ENCODE measurements at regions not wholly inside any gene's neighbourhood (a gene's known extent, or its start where the extent isn't known, plus 50 kb on each side); places are given as distances from the start of the nearest gene placed in this dataset.

GRCh38 chr14:98822917-98823316 lies 449.1 kb downstream of the BCL11B start:
- DNase-seq (ENCODE audit: low read depth) = no peak

DNA sequence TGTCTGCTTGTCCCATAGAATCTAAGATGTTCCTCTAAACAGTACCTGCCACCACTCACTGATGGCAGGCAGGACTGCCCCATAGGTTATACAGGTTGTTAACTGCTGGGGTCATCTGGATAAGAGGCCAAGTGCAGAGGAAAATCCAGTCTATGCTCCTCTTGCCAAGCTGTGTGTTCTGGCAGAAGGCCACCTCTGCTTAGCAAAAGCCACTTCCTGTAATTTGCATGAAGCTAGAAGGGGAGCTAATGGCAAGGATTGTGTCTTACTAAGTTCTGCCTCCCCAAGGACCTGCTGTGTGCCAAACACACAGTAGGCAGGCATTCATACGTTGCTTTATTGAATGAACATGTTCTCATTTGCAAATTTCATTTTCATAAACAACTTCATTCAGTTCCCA lies 445.4 kb downstream of the BCL11B start:
- DNase-seq (ENCODE audit: low read depth) = no peak

DNA sequence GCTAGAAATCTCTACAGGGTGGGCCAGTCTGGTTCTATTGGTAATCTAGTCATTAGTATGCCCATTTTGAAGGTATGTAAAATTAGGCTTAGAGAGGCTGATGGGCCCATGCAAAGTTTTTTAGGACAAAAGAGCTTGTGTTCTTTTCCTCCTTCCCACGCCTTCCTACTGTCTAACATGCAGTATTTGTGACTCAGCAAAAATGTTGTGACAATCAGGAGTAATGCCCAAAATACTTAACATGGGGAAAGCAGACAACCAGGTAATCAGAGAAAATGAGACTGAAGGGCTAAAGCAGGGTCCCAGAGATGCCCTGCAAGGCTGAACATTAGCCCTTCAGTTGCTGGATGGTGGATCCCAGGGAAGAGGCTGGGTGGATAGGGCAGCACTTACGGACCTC lies 437.9 kb downstream of the BCL11B start:
- no peak for DNase-seq (ENCODE audit: low read depth)

DNA sequence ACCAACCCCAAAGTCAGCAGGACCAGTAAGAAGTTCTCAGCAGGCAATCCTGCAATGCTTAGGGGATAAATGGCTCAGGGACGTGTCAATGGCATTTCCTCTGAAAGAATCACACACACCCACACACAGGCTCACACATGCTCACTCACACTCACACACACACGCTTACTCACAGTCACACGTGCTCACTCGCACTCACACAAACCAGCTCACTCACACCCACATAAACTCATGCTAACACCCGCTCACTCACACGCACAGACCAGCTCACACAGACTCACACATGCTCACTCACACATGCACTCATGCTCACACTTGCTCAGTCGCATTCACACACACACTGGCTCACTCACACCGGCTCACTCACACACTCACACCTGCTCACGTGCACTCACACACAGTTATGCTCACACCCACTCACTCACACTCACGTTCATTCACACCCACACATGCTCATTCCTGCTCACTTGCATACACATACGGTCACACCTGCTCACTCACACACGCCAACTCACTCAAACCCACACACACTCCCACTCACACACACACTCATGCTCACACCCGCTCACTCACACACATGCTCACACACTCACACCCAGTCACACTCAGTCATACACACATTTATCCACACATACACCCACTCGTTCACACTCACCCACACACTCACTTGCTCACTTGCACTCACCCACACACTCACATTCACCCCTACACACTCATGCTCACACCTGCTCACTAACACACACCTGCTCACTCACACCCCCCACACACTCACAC lies 436.8 kb downstream of the BCL11B start:
- DNase-seq (ENCODE audit: low read depth) = no peak

DNA sequence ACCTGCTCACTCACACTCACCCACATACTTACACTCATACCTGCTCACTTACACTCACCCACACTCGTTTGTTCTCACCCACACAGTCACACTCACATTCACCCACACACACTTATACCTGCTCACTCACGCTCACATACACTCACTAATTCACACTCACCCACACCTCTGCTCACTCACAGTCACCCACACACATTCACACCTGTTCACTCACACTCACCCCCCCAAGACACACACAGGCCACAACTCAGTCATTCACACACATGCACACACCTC lies 436.2 kb downstream of the BCL11B start:
- DNase-seq (ENCODE audit: low read depth) = no peak

GRCh38 chr14:98840091-98840490 lies 431.9 kb downstream of the BCL11B start:
- no peak for DNase-seq (ENCODE audit: low read depth)

DNA sequence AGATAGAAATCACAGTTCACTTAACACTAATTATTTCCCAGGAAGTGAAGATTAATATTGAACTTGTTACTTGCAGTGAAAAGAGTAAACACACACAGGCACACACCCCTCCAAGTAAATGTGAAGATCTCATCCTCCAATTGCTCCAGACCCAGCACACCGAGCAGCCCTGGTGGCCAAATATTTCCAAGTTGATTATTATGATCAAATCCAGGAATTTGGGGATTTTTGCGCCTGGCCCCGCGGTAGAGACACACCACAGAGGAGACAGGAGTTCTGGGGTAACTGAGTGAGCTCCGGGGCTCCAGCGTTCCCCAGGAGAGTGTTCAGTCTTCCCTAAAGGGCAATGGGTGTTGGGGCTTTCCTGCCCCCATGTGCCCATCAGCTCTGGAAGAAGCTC lies 431.5 kb downstream of the BCL11B start:
- no peak for DNase-seq (ENCODE audit: low read depth)

GRCh38 chr14:98844456-98844855 lies 427.5 kb downstream of the BCL11B start:
- no peak for DNase-seq (ENCODE audit: low read depth)

GRCh38 chr14:98847521-98848468 lies 424.2 kb downstream of the BCL11B start:
- no peak for DNase-seq (ENCODE audit: low read depth)

DNA sequence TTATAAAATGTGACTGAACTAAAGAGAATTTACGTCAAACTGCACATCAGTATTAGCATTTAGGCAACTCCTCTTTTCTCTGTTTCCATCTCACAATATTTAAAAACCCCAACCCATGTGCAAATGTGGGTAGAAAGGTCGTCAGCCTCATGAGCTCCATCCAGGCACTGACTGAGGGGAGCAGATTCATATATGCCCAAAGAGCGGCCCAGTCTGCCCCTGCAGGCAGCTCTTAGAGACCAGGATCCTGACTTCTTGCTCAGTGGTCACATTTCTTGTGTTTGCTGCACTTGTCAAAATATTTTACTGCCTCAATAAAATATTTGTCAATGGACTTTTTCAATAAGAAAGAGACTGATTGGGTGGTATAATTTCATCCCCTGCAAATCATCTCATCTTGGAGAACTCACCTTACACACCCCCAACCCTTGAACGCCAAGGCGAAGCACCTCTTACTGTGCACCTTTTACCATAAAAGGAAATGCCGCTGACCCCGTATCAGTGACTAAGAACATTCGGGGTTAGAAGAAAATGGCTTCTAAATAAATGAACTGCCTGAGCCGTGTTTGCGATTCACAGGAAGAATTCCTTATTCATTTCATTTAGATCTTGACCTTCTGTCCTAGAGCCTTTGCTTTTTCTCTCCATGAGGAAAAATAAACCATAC lies 418.8 kb downstream of the BCL11B start:
- no peak for DNase-seq (ENCODE audit: low read depth)

- DNase-seq (ENCODE audit: low read depth) = no peak
Measured at GRCh38 chr14:98855926-98856715, 415.9 kb downstream of the BCL11B start.

DNA sequence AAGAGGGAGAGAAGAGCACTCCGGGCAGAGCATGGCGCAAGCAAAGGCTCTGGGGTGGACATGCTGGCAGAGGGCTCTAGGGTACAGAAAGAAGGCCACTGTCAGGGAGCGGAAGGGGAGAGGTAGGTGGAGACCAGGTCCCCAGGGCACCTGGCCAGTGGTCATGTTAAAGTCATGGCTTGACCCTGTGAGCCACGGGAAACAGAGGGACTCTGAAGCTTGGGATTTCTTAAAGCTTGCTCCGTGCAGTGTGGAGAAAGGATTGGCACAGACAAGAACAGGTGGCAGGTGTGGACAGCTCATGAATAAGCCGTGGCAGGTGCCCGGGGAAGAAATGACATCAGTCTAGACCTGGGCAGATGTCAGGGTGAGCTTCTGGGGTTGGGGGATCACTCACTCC lies 413.8 kb downstream of the BCL11B start:
- DNase-seq (ENCODE audit: low read depth) = no peak

DNA sequence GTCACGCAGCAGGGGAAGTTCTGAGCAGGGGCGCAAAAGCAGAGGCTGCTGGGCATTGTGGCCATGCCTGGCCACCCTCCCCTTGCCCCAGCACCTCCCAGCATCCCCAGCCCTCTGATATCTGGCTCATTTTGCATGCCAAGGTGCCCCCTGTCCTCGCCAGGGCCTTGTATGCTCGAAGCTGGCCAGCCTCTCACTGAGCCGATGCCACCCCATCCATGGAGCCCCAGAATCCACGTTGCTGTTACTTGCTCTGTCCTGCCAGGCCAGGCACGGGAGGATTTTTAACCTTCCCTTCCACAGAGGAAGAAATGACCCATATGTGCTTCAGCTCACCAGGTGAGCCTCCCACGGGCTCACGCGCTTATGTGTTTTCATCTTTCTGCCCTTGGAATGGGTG lies 413.4 kb downstream of the BCL11B start:
- no peak for DNase-seq (ENCODE audit: low read depth)

DNA sequence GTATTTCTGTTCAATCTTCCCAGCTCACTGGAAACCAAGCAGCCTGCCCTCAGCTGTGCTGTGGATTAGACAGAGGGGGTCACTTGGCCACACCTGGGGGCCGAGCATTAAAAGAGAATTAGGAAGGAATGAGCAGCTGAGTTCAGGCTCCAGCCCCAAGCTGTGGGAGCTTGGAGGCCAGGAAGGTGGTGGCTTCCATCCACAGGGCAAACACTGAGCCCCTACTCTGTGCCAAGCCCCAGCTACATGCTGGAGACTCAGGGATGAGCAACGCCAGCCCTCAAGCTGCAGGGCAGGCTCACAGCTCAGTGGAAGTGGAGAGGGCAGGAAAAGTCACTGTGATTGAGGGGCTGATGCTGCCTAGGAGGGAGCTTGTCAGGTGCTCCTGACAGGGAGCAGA lies 412.7 kb downstream of the BCL11B start:
- no peak for DNase-seq (ENCODE audit: low read depth)

DNA sequence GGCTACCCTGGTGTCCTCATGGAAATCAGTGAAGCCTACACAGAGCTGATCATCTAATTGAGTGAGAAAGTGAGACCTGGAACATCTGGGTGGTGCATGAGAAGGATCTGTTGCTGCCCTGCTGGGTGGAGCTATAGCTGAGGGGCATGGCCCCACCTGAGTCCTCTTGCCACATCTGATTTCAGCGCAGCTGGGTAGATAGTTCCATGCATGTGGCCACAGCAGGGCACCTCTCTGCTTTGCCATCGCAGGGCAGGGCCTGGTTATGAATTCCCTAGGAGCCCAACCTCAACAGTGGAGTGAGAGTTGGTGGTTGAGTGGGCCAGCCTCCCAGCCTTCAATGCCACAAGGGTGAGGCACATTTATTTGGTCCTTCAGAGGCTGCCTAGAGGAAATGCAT lies 407.8 kb downstream of the BCL11B start:
- DNase-seq (ENCODE audit: low read depth) = no peak

- DNase-seq (ENCODE audit: low read depth) = no peak
Measured at GRCh38 chr14:98867146-98867545, 404.9 kb downstream of the BCL11B start.

GRCh38 chr14:98867726-98868125 lies 404.3 kb downstream of the BCL11B start:
- DNase-seq (ENCODE audit: low read depth) = no peak

DNA sequence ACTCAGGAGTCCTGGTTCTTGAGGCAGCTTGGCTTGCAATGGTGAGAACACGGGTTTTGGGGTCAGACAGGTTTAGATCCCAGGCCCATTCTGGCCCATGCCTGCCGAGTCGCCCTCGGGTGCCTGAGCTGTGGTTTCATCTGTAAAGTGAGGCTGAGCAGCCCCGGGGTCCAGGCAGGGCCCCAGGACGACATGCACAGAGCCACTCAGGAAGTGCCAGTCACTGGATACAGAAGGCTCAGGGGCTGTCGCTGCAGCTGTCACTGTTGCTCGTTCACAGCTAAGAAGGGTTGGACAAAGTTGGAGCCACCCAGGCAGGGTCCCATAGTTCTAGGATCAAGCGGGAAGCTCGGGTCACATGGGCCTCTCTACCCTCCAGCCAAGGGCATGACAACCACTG lies 403.1 kb downstream of the BCL11B start:
- no peak for DNase-seq (ENCODE audit: low read depth)

- peak; percentile 1 for DNase-seq (ENCODE audit: low read depth)
Measured at GRCh38 chr14:98871796-98872195, 400.2 kb downstream of the BCL11B start.

DNA sequence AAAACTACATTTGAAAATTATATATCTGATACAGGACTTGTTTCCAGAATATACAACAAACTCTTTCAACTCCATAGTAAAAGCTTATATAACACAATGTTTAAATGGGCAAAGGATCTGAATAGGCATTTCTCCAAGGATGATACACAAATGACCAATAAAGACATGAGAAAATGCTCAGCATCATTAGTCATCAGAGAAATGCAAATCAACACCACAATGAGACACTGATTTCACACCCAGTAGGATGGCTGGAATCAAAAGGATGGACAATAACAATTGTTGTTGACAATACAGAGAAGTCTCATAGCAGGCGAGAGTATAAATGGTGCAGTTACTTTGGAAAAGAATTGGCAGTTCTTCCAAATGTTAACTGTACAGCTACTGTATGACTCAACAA lies 394.9 kb downstream of the BCL11B start:
- no peak for DNase-seq (ENCODE audit: low read depth)

- DNase-seq (ENCODE audit: low read depth) = no peak
Measured at GRCh38 chr14:98878282-98878681, 393.7 kb downstream of the BCL11B start.

GRCh38 chr14:98886982-98887381 lies 385.0 kb downstream of the BCL11B start:
- DNase-seq (ENCODE audit: low read depth) = no peak

Data from GM04503 (cell line).